Panc1 (cell line): ENCODE measurements at regions not wholly inside any gene's neighbourhood (a gene's known extent, or its start where the extent isn't known, plus 50 kb on each side); places are given as distances from the start of the nearest gene placed in this dataset.

Experiments
- POLR2AphosphoS5 ChIP-seq: IDR thresholded peaks from 2 replicates; pipeline ENCODE4 v1.6.1; 2012; ENCODE audit warnings: mild to moderate bottlenecking, low read depth, low read length, moderate library complexity
- TF ChIP-seq, protein P1 (sequence below): fragments of 450-650 bp; IDR thresholded peaks from 2 replicates; pipeline ENCODE4 v1.5.1; 2017; ENCODE audit warnings: mild to moderate bottlenecking

DNA sequence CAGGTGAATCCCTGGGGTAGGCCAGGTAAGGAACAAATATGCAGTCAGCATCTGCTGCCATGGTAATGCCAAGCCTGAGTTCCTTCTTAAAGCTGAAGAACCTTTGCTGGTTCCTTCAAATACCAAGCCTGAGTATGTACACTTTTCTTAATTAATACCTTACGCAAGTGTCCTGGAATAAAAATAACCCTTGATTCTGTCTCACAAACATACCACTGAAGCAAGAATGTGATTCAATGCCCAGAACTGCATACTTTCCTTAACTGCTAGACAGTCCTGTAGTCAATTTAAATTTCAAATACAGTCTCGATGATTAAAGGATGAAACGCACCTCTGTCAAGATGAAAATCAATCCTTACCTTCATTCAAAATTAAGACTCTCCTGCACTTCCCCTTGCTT is 634.0 kb upstream of the CHRM3 start:
- TF ChIP-seq, protein P1, sequence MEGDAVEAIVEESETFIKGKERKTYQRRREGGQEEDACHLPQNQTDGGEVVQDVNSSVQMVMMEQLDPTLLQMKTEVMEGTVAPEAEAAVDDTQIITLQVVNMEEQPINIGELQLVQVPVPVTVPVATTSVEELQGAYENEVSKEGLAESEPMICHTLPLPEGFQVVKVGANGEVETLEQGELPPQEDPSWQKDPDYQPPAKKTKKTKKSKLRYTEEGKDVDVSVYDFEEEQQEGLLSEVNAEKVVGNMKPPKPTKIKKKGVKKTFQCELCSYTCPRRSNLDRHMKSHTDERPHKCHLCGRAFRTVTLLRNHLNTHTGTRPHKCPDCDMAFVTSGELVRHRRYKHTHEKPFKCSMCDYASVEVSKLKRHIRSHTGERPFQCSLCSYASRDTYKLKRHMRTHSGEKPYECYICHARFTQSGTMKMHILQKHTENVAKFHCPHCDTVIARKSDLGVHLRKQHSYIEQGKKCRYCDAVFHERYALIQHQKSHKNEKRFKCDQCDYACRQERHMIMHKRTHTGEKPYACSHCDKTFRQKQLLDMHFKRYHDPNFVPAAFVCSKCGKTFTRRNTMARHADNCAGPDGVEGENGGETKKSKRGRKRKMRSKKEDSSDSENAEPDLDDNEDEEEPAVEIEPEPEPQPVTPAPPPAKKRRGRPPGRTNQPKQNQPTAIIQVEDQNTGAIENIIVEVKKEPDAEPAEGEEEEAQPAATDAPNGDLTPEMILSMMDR, result no peak
- TF ChIP-seq POLR2AphosphoS5, result no peak
